ENCODE measurements at regions not wholly inside any gene's neighbourhood (a gene's known extent, or its start where the extent isn't known, plus 50 kb on each side); places are given as distances from the start of the nearest gene placed in this dataset.

- ATAC-seq = no peak
- TF ChIP-seq CSDC2 (CRISPR knock-in tag; IDR thresholded peaks at IDR 0.05) (no peak), ARNTL (CRISPR knock-in tag; IDR thresholded peaks at IDR 0.05; ENCODE audit: borderline replicate concordance, low read depth) (no peak), ESRRG (CRISPR knock-in tag; IDR thresholded peaks at IDR 0.05) (no peak), GLIS3 (CRISPR knock-in tag; IDR thresholded peaks at IDR 0.05) (no peak), RARB (CRISPR knock-in tag; IDR thresholded peaks at IDR 0.05) (no peak), TCF4 (CRISPR knock-in tag; IDR thresholded peaks at IDR 0.05; ENCODE audit: borderline replicate concordance) (no peak)
- TF ChIP-seq, protein P1, sequence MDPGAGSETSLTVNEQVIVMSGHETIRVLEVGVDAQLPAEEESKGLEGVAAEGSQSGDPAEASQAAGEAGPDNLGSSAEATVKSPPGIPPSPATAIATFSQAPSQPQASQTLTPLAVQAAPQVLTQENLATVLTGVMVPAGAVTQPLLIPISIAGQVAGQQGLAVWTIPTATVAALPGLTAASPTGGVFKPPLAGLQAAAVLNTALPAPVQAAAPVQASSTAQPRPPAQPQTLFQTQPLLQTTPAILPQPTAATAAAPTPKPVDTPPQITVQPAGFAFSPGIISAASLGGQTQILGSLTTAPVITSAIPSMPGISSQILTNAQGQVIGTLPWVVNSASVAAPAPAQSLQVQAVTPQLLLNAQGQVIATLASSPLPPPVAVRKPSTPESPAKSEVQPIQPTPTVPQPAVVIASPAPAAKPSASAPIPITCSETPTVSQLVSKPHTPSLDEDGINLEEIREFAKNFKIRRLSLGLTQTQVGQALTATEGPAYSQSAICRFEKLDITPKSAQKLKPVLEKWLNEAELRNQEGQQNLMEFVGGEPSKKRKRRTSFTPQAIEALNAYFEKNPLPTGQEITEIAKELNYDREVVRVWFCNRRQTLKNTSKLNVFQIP (CRISPR knock-in tag; IDR thresholded peaks at IDR 0.05; ENCODE audit: borderline replicate concordance, low read depth) = no peak
Observed at GRCh38 chr1:219534991-219535390, 77.9 kb downstream of the ZC3H11B start.

DNA sequence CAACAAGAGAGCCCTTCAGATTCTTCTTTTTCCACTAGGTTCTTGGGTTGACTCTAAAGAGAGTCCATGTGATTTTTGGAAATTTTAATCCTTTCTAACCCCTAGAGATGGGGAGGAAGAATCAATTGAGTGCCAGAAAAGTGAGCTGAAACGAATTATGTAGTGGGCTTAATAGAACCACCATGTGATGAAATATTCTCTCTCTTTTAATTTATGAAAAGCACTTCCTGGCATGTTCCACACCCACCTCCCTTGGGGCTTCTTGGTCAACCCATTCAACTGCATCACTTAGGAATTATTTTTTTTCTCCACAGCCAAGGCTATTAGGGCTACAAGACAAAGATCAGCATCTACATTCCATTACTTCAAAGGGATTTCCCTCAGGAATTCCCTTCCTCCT is 79.6 kb downstream of the ZC3H11B start:
- no peak for TF ChIP-seq TOX (CRISPR knock-in tag; IDR thresholded peaks at IDR 0.05; ENCODE audit: borderline replicate concordance)
- no peak for TF ChIP-seq TCF4 (CRISPR knock-in tag; IDR thresholded peaks at IDR 0.05; ENCODE audit: borderline replicate concordance)
- no peak for TF ChIP-seq ESRRG (CRISPR knock-in tag; IDR thresholded peaks at IDR 0.05)
- no peak for TF ChIP-seq ZNF70 (CRISPR knock-in tag; IDR thresholded peaks at IDR 0.05)
- TF ChIP-seq CSDC2 (CRISPR knock-in tag; IDR thresholded peaks at IDR 0.05) = no peak
- TF ChIP-seq RARB (CRISPR knock-in tag; IDR thresholded peaks at IDR 0.05) = no peak
- TF ChIP-seq GLIS3 (CRISPR knock-in tag; IDR thresholded peaks at IDR 0.05) = no peak
- TF ChIP-seq, protein P2, sequence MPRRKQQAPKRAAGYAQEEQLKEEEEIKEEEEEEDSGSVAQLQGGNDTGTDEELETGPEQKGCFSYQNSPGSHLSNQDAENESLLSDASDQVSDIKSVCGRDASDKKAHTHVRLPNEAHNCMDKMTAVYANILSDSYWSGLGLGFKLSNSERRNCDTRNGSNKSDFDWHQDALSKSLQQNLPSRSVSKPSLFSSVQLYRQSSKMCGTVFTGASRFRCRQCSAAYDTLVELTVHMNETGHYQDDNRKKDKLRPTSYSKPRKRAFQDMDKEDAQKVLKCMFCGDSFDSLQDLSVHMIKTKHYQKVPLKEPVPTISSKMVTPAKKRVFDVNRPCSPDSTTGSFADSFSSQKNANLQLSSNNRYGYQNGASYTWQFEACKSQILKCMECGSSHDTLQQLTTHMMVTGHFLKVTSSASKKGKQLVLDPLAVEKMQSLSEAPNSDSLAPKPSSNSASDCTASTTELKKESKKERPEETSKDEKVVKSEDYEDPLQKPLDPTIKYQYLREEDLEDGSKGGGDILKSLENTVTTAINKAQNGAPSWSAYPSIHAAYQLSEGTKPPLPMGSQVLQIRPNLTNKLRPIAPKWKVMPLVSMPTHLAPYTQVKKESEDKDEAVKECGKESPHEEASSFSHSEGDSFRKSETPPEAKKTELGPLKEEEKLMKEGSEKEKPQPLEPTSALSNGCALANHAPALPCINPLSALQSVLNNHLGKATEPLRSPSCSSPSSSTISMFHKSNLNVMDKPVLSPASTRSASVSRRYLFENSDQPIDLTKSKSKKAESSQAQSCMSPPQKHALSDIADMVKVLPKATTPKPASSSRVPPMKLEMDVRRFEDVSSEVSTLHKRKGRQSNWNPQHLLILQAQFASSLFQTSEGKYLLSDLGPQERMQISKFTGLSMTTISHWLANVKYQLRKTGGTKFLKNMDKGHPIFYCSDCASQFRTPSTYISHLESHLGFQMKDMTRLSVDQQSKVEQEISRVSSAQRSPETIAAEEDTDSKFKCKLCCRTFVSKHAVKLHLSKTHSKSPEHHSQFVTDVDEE (CRISPR knock-in tag; IDR thresholded peaks at IDR 0.05) = no peak
- no peak for TF ChIP-seq ZC3H10 (CRISPR knock-in tag; IDR thresholded peaks at IDR 0.05)
- no peak for TF ChIP-seq SNAI2 (CRISPR knock-in tag; IDR thresholded peaks at IDR 0.05)
- TF ChIP-seq, protein P3, sequence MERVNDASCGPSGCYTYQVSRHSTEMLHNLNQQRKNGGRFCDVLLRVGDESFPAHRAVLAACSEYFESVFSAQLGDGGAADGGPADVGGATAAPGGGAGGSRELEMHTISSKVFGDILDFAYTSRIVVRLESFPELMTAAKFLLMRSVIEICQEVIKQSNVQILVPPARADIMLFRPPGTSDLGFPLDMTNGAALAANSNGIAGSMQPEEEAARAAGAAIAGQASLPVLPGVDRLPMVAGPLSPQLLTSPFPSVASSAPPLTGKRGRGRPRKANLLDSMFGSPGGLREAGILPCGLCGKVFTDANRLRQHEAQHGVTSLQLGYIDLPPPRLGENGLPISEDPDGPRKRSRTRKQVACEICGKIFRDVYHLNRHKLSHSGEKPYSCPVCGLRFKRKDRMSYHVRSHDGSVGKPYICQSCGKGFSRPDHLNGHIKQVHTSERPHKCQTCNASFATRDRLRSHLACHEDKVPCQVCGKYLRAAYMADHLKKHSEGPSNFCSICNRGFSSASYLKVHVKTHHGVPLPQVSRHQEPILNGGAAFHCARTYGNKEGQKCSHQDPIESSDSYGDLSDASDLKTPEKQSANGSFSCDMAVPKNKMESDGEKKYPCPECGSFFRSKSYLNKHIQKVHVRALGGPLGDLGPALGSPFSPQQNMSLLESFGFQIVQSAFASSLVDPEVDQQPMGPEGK (CRISPR knock-in tag; IDR thresholded peaks at IDR 0.05; ENCODE audit: borderline replicate concordance) = no peak
- no peak for TF ChIP-seq PPARA (CRISPR knock-in tag; IDR thresholded peaks at IDR 0.05; ENCODE audit: borderline replicate concordance)
- no peak; the same call in 1 of the 2 replicates for TF ChIP-seq ISL1 (CRISPR knock-in tag; IDR thresholded peaks at IDR 0.05)
- no peak for TF ChIP-seq OSR1 (CRISPR knock-in tag; IDR thresholded peaks at IDR 0.05)
- TF ChIP-seq, protein P1 (CRISPR knock-in tag; IDR thresholded peaks at IDR 0.05; ENCODE audit: borderline replicate concordance, low read depth) = no peak
- no peak for ATAC-seq

DNA sequence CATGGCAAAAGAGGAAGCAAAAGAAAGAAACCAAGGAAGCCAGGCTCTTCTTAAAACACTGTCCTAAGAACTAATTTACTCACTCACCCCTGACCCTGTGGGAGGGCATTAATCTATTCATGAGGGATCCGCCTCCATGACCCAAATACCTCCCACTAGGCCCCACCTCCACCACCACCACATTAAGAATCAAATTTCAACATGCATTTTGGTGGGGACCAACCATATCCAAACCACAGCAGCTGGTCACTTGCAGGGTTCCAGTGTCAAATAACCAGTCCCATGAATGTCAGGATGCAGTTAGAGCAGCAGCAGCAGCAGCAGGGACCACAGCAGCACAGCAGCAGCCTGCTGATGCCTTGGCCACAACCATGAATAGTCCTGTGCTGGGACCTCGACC is 83.8 kb downstream of the ZC3H11B start:
- TF ChIP-seq CSRNP3 (CRISPR knock-in tag; IDR thresholded peaks at IDR 0.05) = no peak
- no peak for TF ChIP-seq ESRRG (CRISPR knock-in tag; IDR thresholded peaks at IDR 0.05)
- TF ChIP-seq RARB (CRISPR knock-in tag; IDR thresholded peaks at IDR 0.05) = no peak
- TF ChIP-seq ZNF70 (CRISPR knock-in tag; IDR thresholded peaks at IDR 0.05) = no peak
- no peak for TF ChIP-seq CSDC2 (CRISPR knock-in tag; IDR thresholded peaks at IDR 0.05)
- no peak for TF ChIP-seq BACH2 (CRISPR knock-in tag; IDR thresholded peaks at IDR 0.05; ENCODE audit: borderline replicate concordance)
- TF ChIP-seq ZNF565 (CRISPR knock-in tag; conservative IDR thresholded peaks at IDR 0.05; ENCODE audit: low read depth) = no peak
- TF ChIP-seq, protein P2 (CRISPR knock-in tag; IDR thresholded peaks at IDR 0.05) = no peak
- TF ChIP-seq ZNF8 (CRISPR knock-in tag; IDR thresholded peaks at IDR 0.05) = no peak
- no peak for TF ChIP-seq SNAI2 (CRISPR knock-in tag; IDR thresholded peaks at IDR 0.05)
- no peak for TF ChIP-seq ZFP3 (CRISPR knock-in tag; IDR thresholded peaks at IDR 0.05)
- TF ChIP-seq, protein P3 (CRISPR knock-in tag; IDR thresholded peaks at IDR 0.05; ENCODE audit: borderline replicate concordance) = no peak
- no peak for TF ChIP-seq TOX (CRISPR knock-in tag; IDR thresholded peaks at IDR 0.05; ENCODE audit: borderline replicate concordance)
- no peak for TF ChIP-seq PPARA (CRISPR knock-in tag; IDR thresholded peaks at IDR 0.05; ENCODE audit: borderline replicate concordance)
- no peak for TF ChIP-seq ZC3H10 (CRISPR knock-in tag; IDR thresholded peaks at IDR 0.05)
- no peak for TF ChIP-seq ARNTL (CRISPR knock-in tag; IDR thresholded peaks at IDR 0.05; ENCODE audit: borderline replicate concordance, low read depth)

More for the DNA sequence above, 83.8 kb downstream of the ZC3H11B start:
- ATAC-seq = no peak
